ENCODE measurements at regions not wholly inside any gene's neighbourhood (a gene's known extent, or its start where the extent isn't known, plus 50 kb on each side); places are given as distances from the start of the nearest gene placed in this dataset.

GRCh38 chr7:46694058-46694457 lies 773.0 kb upstream of the IGFBP3 start:
- no peak for TF ChIP-seq CTCF (IDR thresholded peaks at IDR 0.05 in 4 of 5, conservative IDR thresholded peaks at IDR 0.05 in 1 of 5)
- no peak for TF ChIP-seq POLR2A (IDR thresholded peaks at IDR 0.05)
- intact Hi-C loops (cut with DNase I; ENCODE audit: low total_unique reads), result no loop called here
- Histone ChIP-seq H3K27me3 (no peaks in the 10 kb centered on the region), H3K9me3 (no peaks in the 10 kb centered on the region), H3K27ac (no peak overlapping the region), H3K4me3 (no peak overlapping the region), H3K4me1 (no peaks in the 10 kb centered on the region), H3K36me3 (no peaks in the 10 kb centered on the region)
- in situ Hi-C loops (cut with MboI; ENCODE audit: low sequenced_read_pairs in 4 of 4), result no loop called here
- no peak for DNase-seq
- no peak for ATAC-seq

DNA sequence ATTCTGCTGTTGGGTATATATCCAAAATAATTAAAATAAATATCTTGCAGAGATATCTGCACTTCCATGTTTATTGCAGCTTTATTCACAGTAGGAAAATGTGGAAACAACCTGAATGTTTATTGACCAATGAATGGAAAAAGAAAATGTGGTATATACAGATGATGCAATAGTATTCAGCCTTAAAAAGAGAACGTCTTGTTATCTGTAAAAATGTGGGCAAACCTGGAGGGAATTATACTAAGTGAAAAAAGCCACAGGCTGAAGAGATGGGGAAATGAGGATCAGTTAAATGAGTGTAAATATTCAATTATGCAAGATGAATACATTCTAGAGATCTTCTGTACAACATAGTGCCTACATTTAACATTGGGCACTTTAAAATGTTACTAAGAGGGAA lies 766.1 kb upstream of the IGFBP3 start:
- no peaks in the 10 kb centered on the region for H3K36me3 ChIP-seq
- ATAC-seq (no peak), DNase-seq (no peak)
- H3K4me1 ChIP-seq, result no peaks in the 10 kb centered on the region
- intact Hi-C loops (cut with DNase I; ENCODE audit: low total_unique reads), result no loop called here
- H3K27ac ChIP-seq, result no peak overlapping the region
- no peaks in the 10 kb centered on the region for H3K27me3 ChIP-seq
- no peak overlapping the region for H3K4me3 ChIP-seq
- in situ Hi-C loops (cut with MboI; ENCODE audit: low sequenced_read_pairs in 4 of 4), result no loop called here
- H3K9me3 ChIP-seq, result no peaks in the 10 kb centered on the region
- TF ChIP-seq CTCF (IDR thresholded peaks at IDR 0.05 in 4 of 5, conservative IDR thresholded peaks at IDR 0.05 in 1 of 5), result no peak
- no peak for TF ChIP-seq POLR2A (IDR thresholded peaks at IDR 0.05)

- intact Hi-C loops (cut with DNase I; ENCODE audit: low total_unique reads), result no loop called here
- Histone ChIP-seq H3K4me3 (no peak overlapping the region), H3K27ac (no peak overlapping the region), H3K9me3 (no peaks in the 10 kb centered on the region), H3K27me3 (no peaks in the 10 kb centered on the region), H3K4me1 (no peaks in the 10 kb centered on the region), H3K36me3 (no peaks in the 10 kb centered on the region)
- TF ChIP-seq CTCF (IDR thresholded peaks at IDR 0.05 in 4 of 5, conservative IDR thresholded peaks at IDR 0.05 in 1 of 5), result no peak
- no peak for TF ChIP-seq POLR2A (IDR thresholded peaks at IDR 0.05)
- no peak for ATAC-seq
- no peak for DNase-seq
- in situ Hi-C loops (cut with MboI; ENCODE audit: low sequenced_read_pairs in 4 of 4), result no loop called here
Measured at GRCh38 chr7:46685051-46685450, 764.0 kb upstream of the IGFBP3 start.

DNA sequence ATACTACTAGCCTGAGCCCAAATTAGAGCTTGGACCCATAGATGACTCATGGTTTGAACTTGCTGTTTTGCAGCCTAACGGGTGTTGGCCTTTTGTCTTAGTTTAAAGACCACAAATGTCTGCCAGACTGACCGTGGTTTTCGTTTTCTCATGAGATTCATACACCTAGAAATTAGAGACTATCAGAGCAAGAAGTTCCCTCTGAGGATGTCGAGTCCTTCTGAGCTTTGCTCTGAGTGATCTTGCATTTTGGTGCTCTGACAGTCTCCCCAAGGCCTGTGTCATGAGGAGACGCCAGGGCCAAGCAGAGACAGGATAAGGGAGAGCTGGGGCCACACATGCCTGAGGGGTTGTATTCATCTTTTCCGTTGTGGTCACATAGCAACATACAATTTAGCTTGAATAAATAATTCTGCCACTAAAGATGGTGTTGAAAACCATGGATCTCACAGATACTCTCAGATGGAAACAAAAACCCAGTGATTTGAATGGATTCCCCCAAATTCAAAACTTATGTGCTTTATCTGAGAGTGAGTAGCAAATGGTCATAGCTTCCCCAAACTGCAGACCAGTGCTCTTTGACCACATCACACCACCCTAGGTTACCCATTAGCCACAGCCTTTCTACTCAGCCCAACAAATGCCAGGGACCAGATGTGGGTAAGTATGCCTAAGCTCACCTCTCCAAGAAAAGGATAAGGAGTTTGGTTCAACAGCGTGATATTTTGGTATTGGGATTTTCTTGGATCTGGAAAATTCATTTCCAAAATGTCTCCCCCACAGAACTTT lies 762.0 kb upstream of the IGFBP3 start:
- H3K27ac ChIP-seq, result no peak overlapping the region
- ATAC-seq, result no peak
- no peaks in the 10 kb centered on the region for H3K9me3 ChIP-seq
- H3K36me3 ChIP-seq, result no peaks in the 10 kb centered on the region
- H3K4me1 ChIP-seq, result no peaks in the 10 kb centered on the region
- in situ Hi-C loops (cut with MboI; ENCODE audit: low sequenced_read_pairs in 4 of 4) (no loop called here), intact Hi-C loops (cut with DNase I; ENCODE audit: low total_unique reads) (no loop called here)
- no peak for DNase-seq
- H3K27me3 ChIP-seq, result no peaks in the 10 kb centered on the region
- H3K4me3 ChIP-seq, result no peak overlapping the region
- TF ChIP-seq CTCF (IDR thresholded peaks at IDR 0.05 in 4 of 5, conservative IDR thresholded peaks at IDR 0.05 in 1 of 5) (no peak), POLR2A (IDR thresholded peaks at IDR 0.05) (no peak)
